ENCODE measurements at regions not wholly inside any gene's neighbourhood (a gene's known extent, or its start where the extent isn't known, plus 50 kb on each side); places are given as distances from the start of the nearest gene placed in this dataset.

GRCh38 chr5:97658116-97658900 lies 475.3 kb upstream of the RIOK2 start:
- TF ChIP-seq POLR2A (IDR thresholded peaks at IDR 0.05), result no peak
- TF ChIP-seq, protein P1, sequence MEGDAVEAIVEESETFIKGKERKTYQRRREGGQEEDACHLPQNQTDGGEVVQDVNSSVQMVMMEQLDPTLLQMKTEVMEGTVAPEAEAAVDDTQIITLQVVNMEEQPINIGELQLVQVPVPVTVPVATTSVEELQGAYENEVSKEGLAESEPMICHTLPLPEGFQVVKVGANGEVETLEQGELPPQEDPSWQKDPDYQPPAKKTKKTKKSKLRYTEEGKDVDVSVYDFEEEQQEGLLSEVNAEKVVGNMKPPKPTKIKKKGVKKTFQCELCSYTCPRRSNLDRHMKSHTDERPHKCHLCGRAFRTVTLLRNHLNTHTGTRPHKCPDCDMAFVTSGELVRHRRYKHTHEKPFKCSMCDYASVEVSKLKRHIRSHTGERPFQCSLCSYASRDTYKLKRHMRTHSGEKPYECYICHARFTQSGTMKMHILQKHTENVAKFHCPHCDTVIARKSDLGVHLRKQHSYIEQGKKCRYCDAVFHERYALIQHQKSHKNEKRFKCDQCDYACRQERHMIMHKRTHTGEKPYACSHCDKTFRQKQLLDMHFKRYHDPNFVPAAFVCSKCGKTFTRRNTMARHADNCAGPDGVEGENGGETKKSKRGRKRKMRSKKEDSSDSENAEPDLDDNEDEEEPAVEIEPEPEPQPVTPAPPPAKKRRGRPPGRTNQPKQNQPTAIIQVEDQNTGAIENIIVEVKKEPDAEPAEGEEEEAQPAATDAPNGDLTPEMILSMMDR (IDR thresholded peaks at IDR 0.05), result no peak
